ENCODE measurements at regions not wholly inside any gene's neighbourhood (a gene's known extent, or its start where the extent isn't known, plus 50 kb on each side); places are given as distances from the start of the nearest gene placed in this dataset.

DNA sequence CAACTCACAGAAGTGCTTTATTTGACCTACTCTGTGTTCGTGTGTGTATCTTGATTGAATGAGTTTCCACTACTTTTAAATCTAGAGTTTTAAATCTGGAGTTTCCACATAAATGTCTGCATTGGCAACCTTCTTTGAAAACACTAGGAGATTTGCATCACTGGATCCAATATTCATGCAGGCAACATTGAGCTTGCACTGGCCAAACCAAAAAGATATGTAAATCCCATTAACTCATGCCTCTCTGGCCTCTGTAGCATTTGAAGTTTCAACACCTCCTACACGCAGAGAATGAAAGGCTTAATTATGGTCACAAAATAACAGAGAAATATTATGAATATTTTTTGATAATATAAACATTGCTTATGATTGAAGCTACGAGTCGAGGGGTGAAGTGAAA lies 178.6 kb downstream of the DUSP6 start:
- no peak overlapping the region for H3K27ac ChIP-seq (ENCODE audit: low read length)
- H3K4me3 ChIP-seq (ENCODE audit: low read length): no peak overlapping the region
- no peaks in the 10 kb centered on the region for H3K27me3 ChIP-seq (ENCODE audit: insufficient read depth, low read depth, low read length)
- no peaks in the 10 kb centered on the region for H3K36me3 ChIP-seq (ENCODE audit: insufficient read depth, low read length)
- H3K9me3 ChIP-seq (ENCODE audit: low read length): no peaks in the 10 kb centered on the region
- no peak overlapping the region for H3K4me2 ChIP-seq (ENCODE audit: low read length)
- no peaks in the 10 kb centered on the region for H4K20me1 ChIP-seq (ENCODE audit: insufficient read depth)
- H3K79me2 ChIP-seq (replicated peaks; ENCODE audit: insufficient read depth, low read length): no peaks in the 10 kb centered on the region
- H2AFZ ChIP-seq (ENCODE audit: low read depth, low read length): no peak overlapping the region
- no peak for TF ChIP-seq TAF1 (IDR thresholded peaks at IDR 0.05; ENCODE audit: low read depth)
- no peak for TF ChIP-seq RAD21 (conservative IDR thresholded peaks at IDR 0.05)
- no peak for TF ChIP-seq POLR2AphosphoS5 (IDR thresholded peaks at IDR 0.05)
- TF ChIP-seq, protein P1, sequence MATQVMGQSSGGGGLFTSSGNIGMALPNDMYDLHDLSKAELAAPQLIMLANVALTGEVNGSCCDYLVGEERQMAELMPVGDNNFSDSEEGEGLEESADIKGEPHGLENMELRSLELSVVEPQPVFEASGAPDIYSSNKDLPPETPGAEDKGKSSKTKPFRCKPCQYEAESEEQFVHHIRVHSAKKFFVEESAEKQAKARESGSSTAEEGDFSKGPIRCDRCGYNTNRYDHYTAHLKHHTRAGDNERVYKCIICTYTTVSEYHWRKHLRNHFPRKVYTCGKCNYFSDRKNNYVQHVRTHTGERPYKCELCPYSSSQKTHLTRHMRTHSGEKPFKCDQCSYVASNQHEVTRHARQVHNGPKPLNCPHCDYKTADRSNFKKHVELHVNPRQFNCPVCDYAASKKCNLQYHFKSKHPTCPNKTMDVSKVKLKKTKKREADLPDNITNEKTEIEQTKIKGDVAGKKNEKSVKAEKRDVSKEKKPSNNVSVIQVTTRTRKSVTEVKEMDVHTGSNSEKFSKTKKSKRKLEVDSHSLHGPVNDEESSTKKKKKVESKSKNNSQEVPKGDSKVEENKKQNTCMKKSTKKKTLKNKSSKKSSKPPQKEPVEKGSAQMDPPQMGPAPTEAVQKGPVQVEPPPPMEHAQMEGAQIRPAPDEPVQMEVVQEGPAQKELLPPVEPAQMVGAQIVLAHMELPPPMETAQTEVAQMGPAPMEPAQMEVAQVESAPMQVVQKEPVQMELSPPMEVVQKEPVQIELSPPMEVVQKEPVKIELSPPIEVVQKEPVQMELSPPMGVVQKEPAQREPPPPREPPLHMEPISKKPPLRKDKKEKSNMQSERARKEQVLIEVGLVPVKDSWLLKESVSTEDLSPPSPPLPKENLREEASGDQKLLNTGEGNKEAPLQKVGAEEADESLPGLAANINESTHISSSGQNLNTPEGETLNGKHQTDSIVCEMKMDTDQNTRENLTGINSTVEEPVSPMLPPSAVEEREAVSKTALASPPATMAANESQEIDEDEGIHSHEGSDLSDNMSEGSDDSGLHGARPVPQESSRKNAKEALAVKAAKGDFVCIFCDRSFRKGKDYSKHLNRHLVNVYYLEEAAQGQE (IDR thresholded peaks at IDR 0.05; ENCODE audit: borderline replicate concordance): no peak
- no peak for TF ChIP-seq EP300 (conservative IDR thresholded peaks at IDR 0.05; ENCODE audit: poor library complexity, severe bottlenecking)
- TF ChIP-seq EZH2 (IDR thresholded peaks at IDR 0.05; ENCODE audit: borderline replicate concordance, insufficient read depth, low read length, poor library complexity, severe bottlenecking): no peak
- TF ChIP-seq SMC3 (conservative IDR thresholded peaks at IDR 0.05; ENCODE audit: poor library complexity): no peak
- TF ChIP-seq MXI1 (conservative IDR thresholded peaks at IDR 0.05; ENCODE audit: poor library complexity, severe bottlenecking): no peak
- no peak for TF ChIP-seq CTCF (IDR thresholded peaks at IDR 0.05; ENCODE audit: poor library complexity, severe bottlenecking)
- no peaks in the 10 kb centered on the region for H3F3A ChIP-seq (ENCODE audit: insufficient read depth, low read length, poor library complexity, severe bottlenecking)
- H3K9me2 ChIP-seq (ENCODE audit: insufficient read depth, low read length): no peaks in the 10 kb centered on the region
- no peak overlapping the region for H3K9ac ChIP-seq (ENCODE audit: low read length)

GRCh38 chr12:89173096-89173495 lies 179.2 kb downstream of the DUSP6 start:
- H3K79me2 ChIP-seq (replicated peaks; ENCODE audit: insufficient read depth, low read length): no peaks in the 10 kb centered on the region
- no peaks in the 10 kb centered on the region for H3K27me3 ChIP-seq (ENCODE audit: insufficient read depth, low read depth, low read length)
- H3K9me3 ChIP-seq (ENCODE audit: low read length): no peaks in the 10 kb centered on the region
- no peak overlapping the region for H2AFZ ChIP-seq (ENCODE audit: low read depth, low read length)
- H4K20me1 ChIP-seq (ENCODE audit: insufficient read depth): no peaks in the 10 kb centered on the region
- no peak overlapping the region for H3K9ac ChIP-seq (ENCODE audit: low read length)
- no peak overlapping the region for H3K4me2 ChIP-seq (ENCODE audit: low read length)
- TF ChIP-seq CTCF (IDR thresholded peaks at IDR 0.05; ENCODE audit: poor library complexity, severe bottlenecking) (no peak), POLR2AphosphoS5 (IDR thresholded peaks at IDR 0.05) (no peak), MXI1 (conservative IDR thresholded peaks at IDR 0.05; ENCODE audit: poor library complexity, severe bottlenecking) (no peak), EP300 (conservative IDR thresholded peaks at IDR 0.05; ENCODE audit: poor library complexity, severe bottlenecking) (no peak), RAD21 (conservative IDR thresholded peaks at IDR 0.05) (no peak), TAF1 (IDR thresholded peaks at IDR 0.05; ENCODE audit: low read depth) (no peak), EZH2 (IDR thresholded peaks at IDR 0.05; ENCODE audit: borderline replicate concordance, insufficient read depth, low read length, poor library complexity, severe bottlenecking) (no peak), SMC3 (conservative IDR thresholded peaks at IDR 0.05; ENCODE audit: poor library complexity) (no peak)
- TF ChIP-seq, protein P1 (IDR thresholded peaks at IDR 0.05; ENCODE audit: borderline replicate concordance): no peak
- H3K4me3 ChIP-seq (ENCODE audit: low read length): no peak overlapping the region
- no peak overlapping the region for H3K27ac ChIP-seq (ENCODE audit: low read length)
- no peaks in the 10 kb centered on the region for H3F3A ChIP-seq (ENCODE audit: insufficient read depth, low read length, poor library complexity, severe bottlenecking)
- no peaks in the 10 kb centered on the region for H3K36me3 ChIP-seq (ENCODE audit: insufficient read depth, low read length)
- no peaks in the 10 kb centered on the region for H3K9me2 ChIP-seq (ENCODE audit: insufficient read depth, low read length)
